HCT116 (cell line): ENCODE measurements at regions not wholly inside any gene's neighbourhood (a gene's known extent, or its start where the extent isn't known, plus 50 kb on each side); places are given as distances from the start of the nearest gene placed in this dataset.

ENCODE experiments used
- ATAC-seq: fragments of 200-7000 bp; cut with Tn5 transposase; 2 replicates; pipeline ENCODE4 v1.9.1; 2020; ENCODE audit warnings: mild to moderate bottlenecking, moderate library complexity
- BruUV-seq: library from RNA; stranded (reverse); fragments of 400-500 nt; replicated peaks from 2 replicates; lab custom pipeline; 2021; lab: Mats Ljungman, UMichigan
- CTCF ChIA-PET: fragments of 300-600 bp; sonication (Branson Sonifier 250); formaldehyde crosslinking; loops from one replicate; lab custom pipeline; 2021; ENCODE audit warnings: antibody characterized with exemption; lab: Charles Lee
- POLR2A ChIA-PET: fragments of 300-600, 350-600 bp; sonication (Branson Sonifier 250); formaldehyde crosslinking; loops from one replicate; lab custom pipeline; 2021; ENCODE audit warnings: antibody characterized with exemption; lab: Charles Lee
- RAD21 ChIA-PET, 2 experiments: fragments of 300-600 bp; sonication (Branson Sonifier 250); formaldehyde crosslinking; loops; one replicate each; lab custom pipeline; 2023; ENCODE audit warnings: low total read pairs in 2 of 2; ENCODE audit not compliant: uncharacterized antibody in 2 of 2, unreplicated experiment in 2 of 2, low non-redundant PET in 1 of 2; lab: Charles Lee
- DNase-seq: peaks from one replicate; pipeline ENCODE4 v3.0.0-alpha.2; 2010; ENCODE audit warnings: low read depth, low spot score
- H2AFZ ChIP-seq: fragments of 200-600 bp; shearing (Covaris generic), sonication (generic); 2 replicates; pipeline ENCODE4 v1.6.1; 2017; ENCODE audit warnings: low read depth, mixed run types, mixed read lengths, antibody characterized with exemption, low read length; ENCODE audit not compliant: poor library complexity, severe bottlenecking
- H3K27ac ChIP-seq: 2 replicates; pipeline ENCODE4 v1.5.1; 2012; ENCODE audit warnings: low read depth, low read length
- H3K27me3 ChIP-seq: fragments of 200-600 bp; sonication (generic); 2 replicates; pipeline ENCODE4 v1.6.1; 2016; ENCODE audit warnings: mixed run types, low read length, mixed read lengths; ENCODE audit not compliant: insufficient read depth
- H3K36me3 ChIP-seq, 2 experiments: fragments of 200-500 bp in 1 of 2; fragments of 200-600 bp in 1 of 2; sonication (Bioruptor generic) in 1 of 2; sonication (generic) in 1 of 2; 2 replicates each; pipeline versions ENCODE4 v1.5.1 to v1.6.1; 2014 to 2016; ENCODE audit warnings: low read length in 2 of 2, inconsistent platforms in 1 of 2, mixed read lengths in 1 of 2, mixed run types in 1 of 2; ENCODE audit not compliant: insufficient read depth in 2 of 2, control insufficient read depth in 1 of 2
- H3K4me1 ChIP-seq, 2 experiments: fragments of 200-600 bp in 1 of 2; sonication (generic) in 1 of 2; 2 replicates each; pipeline versions ENCODE4 v1.5.1 to v1.6.1; 2012 to 2017; ENCODE audit warnings: low read length in 2 of 2, inconsistent platforms in 1 of 2, mild to moderate bottlenecking in 1 of 2, mixed read lengths in 1 of 2, mixed run types in 1 of 2, moderate library complexity in 1 of 2; ENCODE audit not compliant: insufficient read depth in 2 of 2, control insufficient read depth in 1 of 2
- H3K4me2 ChIP-seq: fragments of 200-600 bp; sonication (generic); 2 replicates; pipeline ENCODE4 v1.6.1; 2017; ENCODE audit warnings: mixed run types, low read length, mixed read lengths
- H3K4me3 ChIP-seq, 2 experiments: fragments of 200-600 bp in 1 of 2; sonication (generic) in 1 of 2; replicated peaks in 1 of 2; 2 replicates each; pipeline ENCODE4 v1.5.1; 2011 to 2016; ENCODE audit warnings: low read length in 2 of 2, control low read depth in 1 of 2, low read depth in 1 of 2, mild to moderate bottlenecking in 1 of 2, mixed read lengths in 1 of 2, mixed run types in 1 of 2
- H3K79me2 ChIP-seq: fragments of 200-600 bp; sonication (generic); 2 replicates; pipeline ENCODE4 v1.6.1; 2017; ENCODE audit warnings: mild to moderate bottlenecking, mixed run types, low read length, moderate library complexity, mixed read lengths; ENCODE audit not compliant: insufficient read depth
- H3K9ac ChIP-seq: fragments of 200-600 bp; sonication (generic); 2 replicates; pipeline ENCODE4 v1.6.1; 2016; ENCODE audit warnings: low read length, mixed read lengths
- H3K9me2 ChIP-seq: fragments of 200-600 bp; sonication (generic), shearing (Covaris generic); 2 replicates; pipeline ENCODE4 v1.6.1; 2017; ENCODE audit warnings: mixed run types, mild to moderate bottlenecking, moderate library complexity; ENCODE audit not compliant: insufficient read depth
- H3K9me3 ChIP-seq, 2 experiments: fragments of 200-500 bp in 1 of 2; fragments of 200-600 bp in 1 of 2; sonication (Bioruptor generic) in 1 of 2; sonication (generic) in 1 of 2; 2 replicates each; pipeline ENCODE4 v1.6.1; 2014 to 2017; ENCODE audit warnings: low read length in 2 of 2, mixed read lengths in 2 of 2, inconsistent platforms in 1 of 2, low read depth in 1 of 2, mild to moderate bottlenecking in 1 of 2, mixed run types in 1 of 2, moderate library complexity in 1 of 2; ENCODE audit not compliant: control insufficient read depth in 1 of 2, insufficient read depth in 1 of 2
- H4K20me1 ChIP-seq: fragments of 200-600 bp; sonication (generic), shearing (Covaris generic); 2 replicates; pipeline ENCODE4 v1.6.1; 2017; ENCODE audit warnings: mixed run types, mild to moderate bottlenecking, moderate library complexity; ENCODE audit not compliant: insufficient read depth
- CBX3 ChIP-seq: IDR thresholded peaks from 2 replicates; pipeline ENCODE4 v1.6.1; 2012; ENCODE audit warnings: low read depth
- CEBPB ChIP-seq: IDR thresholded peaks from 2 replicates; pipeline ENCODE4 v1.6.1; 2012; ENCODE audit warnings: low read depth
- EZH2 ChIP-seq: fragments of 200-600 bp; sonication (generic); IDR thresholded peaks from 2 replicates; pipeline ENCODE4 v1.6.1; 2017; ENCODE audit warnings: antibody characterized with exemption, mixed run types
- EZH2phosphoT487 ChIP-seq: fragments of 200-600 bp; IDR thresholded peaks from 2 replicates; pipeline ENCODE4 v1.6.1; 2018; ENCODE audit warnings: antibody characterized with exemption, borderline replicate concordance
- FOSL1 ChIP-seq: IDR thresholded peaks from 2 replicates; pipeline ENCODE4 v1.6.1; 2012; ENCODE audit warnings: low read depth
- JUND ChIP-seq: IDR thresholded peaks from 2 replicates; pipeline ENCODE4 v1.6.1; 2012
- MAX ChIP-seq: IDR thresholded peaks from 2 replicates; pipeline ENCODE4 v1.6.1; 2012
- POLR2A ChIP-seq: IDR thresholded peaks from 2 replicates; pipeline ENCODE4 v1.7.0; 2011; ENCODE audit warnings: borderline replicate concordance; ENCODE audit not compliant: insufficient read depth, insufficient read length; ENCODE audit errors: extremely low read depth
- POLR2AphosphoS5 ChIP-seq: IDR thresholded peaks from 2 replicates; pipeline ENCODE4 v1.6.1; 2011; ENCODE audit warnings: mild to moderate bottlenecking, low read depth, low read length, moderate library complexity
- RAD21 ChIP-seq: IDR thresholded peaks from 2 replicates; pipeline ENCODE4 v1.6.1; 2012; ENCODE audit warnings: low read depth, mild to moderate bottlenecking
- REST ChIP-seq: IDR thresholded peaks from 2 replicates; pipeline ENCODE4 v1.6.1; 2012; ENCODE audit warnings: low read depth
- SIN3A ChIP-seq: IDR thresholded peaks from 2 replicates; pipeline ENCODE4 v1.6.1; 2012; ENCODE audit warnings: low read depth
- SP1 ChIP-seq: IDR thresholded peaks from 2 replicates; pipeline ENCODE4 v1.6.1; 2012; ENCODE audit warnings: low read depth
- YY1 ChIP-seq: IDR thresholded peaks from 2 replicates; pipeline ENCODE4 v1.6.1; 2011; ENCODE audit warnings: low read length, low read depth, moderate library complexity, mild to moderate bottlenecking; ENCODE audit not compliant: insufficient replicate concordance; ENCODE audit errors: extremely low read depth
- ZFX ChIP-seq: fragments of 450-650 bp; IDR thresholded peaks from 2 replicates; pipeline ENCODE4 v1.6.1; 2017
- ZNF274 ChIP-seq: fragments of 200-500 bp; sonication (Bioruptor generic); IDR thresholded peaks from 2 replicates; pipeline ENCODE4 v1.6.1; 2014; ENCODE audit warnings: mild to moderate bottlenecking, low read depth, low read length, inconsistent platforms
- intact Hi-C: fragments of 100-400 bp; cut with micrococcal nuclease; formaldehyde crosslinking; loops from 2 replicates; pipeline ENCODE4 v1.10.0; 2022
- TF ChIP-seq, protein P1 (sequence below): IDR thresholded peaks from 2 replicates; pipeline ENCODE4 v1.6.1; 2011; ENCODE audit warnings: mild to moderate bottlenecking, low read length, moderate library complexity; ENCODE audit not compliant: insufficient replicate concordance; ENCODE audit errors: extremely low read depth

DNA sequence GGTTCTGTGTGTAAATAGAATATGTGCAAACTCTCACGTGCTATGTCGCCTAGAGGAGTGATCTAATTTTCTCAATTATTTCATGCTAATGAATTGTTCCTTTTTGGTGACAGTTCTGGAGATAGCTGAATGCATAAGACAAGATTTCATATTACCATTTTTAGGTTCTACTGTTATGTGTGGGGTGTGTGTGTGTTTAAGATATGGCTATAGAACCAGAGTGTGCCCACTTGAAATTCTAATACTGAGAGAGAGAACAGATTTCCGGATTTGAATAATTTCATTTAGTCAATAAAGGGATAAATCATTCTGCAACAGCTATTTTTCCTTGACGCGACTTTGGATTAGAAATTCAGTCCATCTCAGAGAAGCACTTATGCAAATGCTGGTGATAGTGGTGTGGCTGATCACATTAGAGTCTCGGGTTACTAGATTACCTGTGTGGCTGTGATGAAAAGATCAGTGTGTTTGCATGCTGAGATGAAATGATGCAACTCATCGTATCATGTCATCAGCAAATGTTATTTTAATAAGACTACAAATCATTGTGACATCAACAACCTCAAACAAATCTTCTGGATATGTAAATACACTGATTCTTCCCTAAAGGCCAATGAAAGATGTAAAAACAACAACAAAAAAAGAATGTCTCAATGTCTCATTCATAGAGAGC is 415.9 kb downstream of the EPHA4 start:
- intact Hi-C loops: no loop called here
- H2AFZ ChIP-seq: no peak overlapping the region
- no TSS peak for BruUV-seq

More for the DNA sequence above, 415.9 kb downstream of the EPHA4 start:
- peak; percentile 16 for DNase-seq
- CTCF ChIA-PET: no interaction called here
- no peaks in the 10 kb centered on the region for H3K9me2 ChIP-seq
- H3K79me2 ChIP-seq: no peaks in the 10 kb centered on the region
- H3K9me3 ChIP-seq: no peaks in the 10 kb centered on the region
- H3K27me3 ChIP-seq: 0 out of 2 replicates have a peak, but pooled peaks cover 3% of the 10 kb centered on the region
- H4K20me1 ChIP-seq: no peaks in the 10 kb centered on the region
- no peaks in the 10 kb centered on the region for H3K4me1 ChIP-seq
- RAD21 ChIA-PET: no interaction called here
- H3K36me3 ChIP-seq: no peaks in the 10 kb centered on the region
- no peak overlapping the region for H3K4me2 ChIP-seq
- no peak for ATAC-seq
- no peak overlapping the region for H3K9ac ChIP-seq
- TF ChIP-seq, protein P1, sequence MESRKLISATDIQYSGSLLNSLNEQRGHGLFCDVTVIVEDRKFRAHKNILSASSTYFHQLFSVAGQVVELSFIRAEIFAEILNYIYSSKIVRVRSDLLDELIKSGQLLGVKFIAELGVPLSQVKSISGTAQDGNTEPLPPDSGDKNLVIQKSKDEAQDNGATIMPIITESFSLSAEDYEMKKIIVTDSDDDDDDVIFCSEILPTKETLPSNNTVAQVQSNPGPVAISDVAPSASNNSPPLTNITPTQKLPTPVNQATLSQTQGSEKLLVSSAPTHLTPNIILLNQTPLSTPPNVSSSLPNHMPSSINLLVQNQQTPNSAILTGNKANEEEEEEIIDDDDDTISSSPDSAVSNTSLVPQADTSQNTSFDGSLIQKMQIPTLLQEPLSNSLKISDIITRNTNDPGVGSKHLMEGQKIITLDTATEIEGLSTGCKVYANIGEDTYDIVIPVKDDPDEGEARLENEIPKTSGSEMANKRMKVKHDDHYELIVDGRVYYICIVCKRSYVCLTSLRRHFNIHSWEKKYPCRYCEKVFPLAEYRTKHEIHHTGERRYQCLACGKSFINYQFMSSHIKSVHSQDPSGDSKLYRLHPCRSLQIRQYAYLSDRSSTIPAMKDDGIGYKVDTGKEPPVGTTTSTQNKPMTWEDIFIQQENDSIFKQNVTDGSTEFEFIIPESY: no peak
- TF ChIP-seq SP1 (peak; percentile 24; the same call in 1 of the 2 replicates), REST (no peak), YY1 (no peak), EZH2 (no peak), FOSL1 (no peak), MAX (peak; percentile 29; the same call in 1 of the 2 replicates), RAD21 (no peak), EZH2phosphoT487 (no peak), ZFX (no peak), ZNF274 (no peak), POLR2A (no peak), SIN3A (no peak), JUND (no peak; the same call in 1 of the 2 replicates), CEBPB (peak; percentile 82), POLR2AphosphoS5 (no peak), CBX3 (no peak)
- no peak overlapping the region for H3K27ac ChIP-seq
- POLR2A ChIA-PET: no interaction called here
- H3K4me3 ChIP-seq: no peak overlapping the region
